ENCODE measurements at regions not wholly inside any gene's neighbourhood (a gene's known extent, or its start where the extent isn't known, plus 50 kb on each side); places are given as distances from the start of the nearest gene placed in this dataset.

DNA sequence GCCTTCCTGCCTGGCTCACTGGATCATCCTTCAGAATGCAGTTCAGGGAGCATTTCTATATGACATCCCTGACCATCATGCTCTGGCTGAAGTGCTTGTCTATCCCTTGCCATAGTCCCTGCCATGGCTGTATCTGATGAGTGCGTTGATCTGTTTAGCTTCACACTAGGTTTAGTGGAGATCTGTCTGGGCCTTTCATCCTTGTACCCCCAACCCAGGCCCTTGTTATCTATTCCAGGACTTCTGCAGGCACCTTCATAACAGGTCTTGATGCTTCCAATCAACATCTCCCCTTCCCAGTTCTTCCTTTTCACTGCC lies 102.4 kb downstream of the QRSL1 start:
- peaks cover 30% of the 10 kb centered on the region for H3K4me1 Mint-ChIP-seq (ENCODE audit: insufficient read depth, unreplicated experiment)

DNA sequence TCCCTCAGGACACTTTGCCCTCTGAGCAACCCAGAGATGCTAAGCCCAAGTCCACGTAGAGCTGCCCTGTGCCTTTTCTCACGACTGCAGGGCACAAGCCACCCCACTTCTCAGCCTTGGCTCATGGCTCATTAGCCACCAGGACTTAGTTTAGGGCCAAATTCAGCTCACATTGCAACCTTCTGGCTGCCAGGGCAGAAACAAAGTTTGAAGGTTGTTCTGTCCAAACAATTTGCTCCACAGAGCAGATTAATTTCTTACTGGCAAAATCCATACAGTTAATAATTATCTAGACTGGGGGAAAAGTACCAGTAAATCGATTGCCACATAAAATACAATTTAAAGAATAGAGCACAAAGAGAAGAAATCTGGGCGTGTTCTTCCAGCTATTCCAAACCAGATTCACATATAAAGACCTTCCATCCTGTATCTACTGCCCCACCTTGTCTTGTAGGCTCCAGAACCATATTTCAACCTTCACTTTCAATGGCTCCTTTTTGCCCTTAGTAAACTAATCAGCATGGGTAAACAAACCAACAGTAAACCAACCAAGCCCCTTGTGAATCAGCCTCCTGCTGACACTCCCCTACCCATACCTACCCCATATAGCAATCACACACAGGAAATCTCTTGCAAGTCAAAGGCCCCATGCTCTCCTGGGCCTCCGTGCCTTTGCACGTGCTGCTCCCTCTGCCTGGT lies 101.9 kb downstream of the QRSL1 start:
- no peaks in the 10 kb centered on the region for H3K9me3 Mint-ChIP-seq (ENCODE audit: unreplicated experiment)
- H3K27me3 Mint-ChIP-seq (ENCODE audit: insufficient read depth, unreplicated experiment), result no peaks in the 10 kb centered on the region
- no peak overlapping the region for H3K4me3 Mint-ChIP-seq (ENCODE audit: unreplicated experiment)
- TF ChIP-seq, protein P1, sequence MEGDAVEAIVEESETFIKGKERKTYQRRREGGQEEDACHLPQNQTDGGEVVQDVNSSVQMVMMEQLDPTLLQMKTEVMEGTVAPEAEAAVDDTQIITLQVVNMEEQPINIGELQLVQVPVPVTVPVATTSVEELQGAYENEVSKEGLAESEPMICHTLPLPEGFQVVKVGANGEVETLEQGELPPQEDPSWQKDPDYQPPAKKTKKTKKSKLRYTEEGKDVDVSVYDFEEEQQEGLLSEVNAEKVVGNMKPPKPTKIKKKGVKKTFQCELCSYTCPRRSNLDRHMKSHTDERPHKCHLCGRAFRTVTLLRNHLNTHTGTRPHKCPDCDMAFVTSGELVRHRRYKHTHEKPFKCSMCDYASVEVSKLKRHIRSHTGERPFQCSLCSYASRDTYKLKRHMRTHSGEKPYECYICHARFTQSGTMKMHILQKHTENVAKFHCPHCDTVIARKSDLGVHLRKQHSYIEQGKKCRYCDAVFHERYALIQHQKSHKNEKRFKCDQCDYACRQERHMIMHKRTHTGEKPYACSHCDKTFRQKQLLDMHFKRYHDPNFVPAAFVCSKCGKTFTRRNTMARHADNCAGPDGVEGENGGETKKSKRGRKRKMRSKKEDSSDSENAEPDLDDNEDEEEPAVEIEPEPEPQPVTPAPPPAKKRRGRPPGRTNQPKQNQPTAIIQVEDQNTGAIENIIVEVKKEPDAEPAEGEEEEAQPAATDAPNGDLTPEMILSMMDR (IDR thresholded peaks at IDR 0.05; ENCODE audit: unreplicated experiment), result no peak
- peaks cover 7% of the 10 kb centered on the region for H3K36me3 Mint-ChIP-seq (ENCODE audit: insufficient read depth, unreplicated experiment)
- BruUV-seq (replicated peaks), result no TSS peak
- H3K27ac Mint-ChIP-seq (ENCODE audit: low read depth, unreplicated experiment), result no peak overlapping the region
- ChIA-PET CTCF (no interaction called here), POLR2A (interaction anchor here (0.6 to 0.9 kb wide), 2 partner anchors 18 to 91 kb away, joined by 3 read pairs; no protein-coding TSS in a partner anchor)
- no peak for DNase-seq (ENCODE audit: unreplicated experiment)
- intact Hi-C loops (cut with micrococcal nuclease), result no loop called here
- peaks cover 25% of the 10 kb centered on the region for H3K4me1 Mint-ChIP-seq (ENCODE audit: insufficient read depth, unreplicated experiment)

More for the DNA sequence above, 102.4 kb downstream of the QRSL1 start:
- Mint-ChIP-seq H3K4me3 (ENCODE audit: unreplicated experiment) (no peak overlapping the region), H3K27ac (ENCODE audit: low read depth, unreplicated experiment) (no peak overlapping the region), H3K36me3 (ENCODE audit: insufficient read depth, unreplicated experiment) (peaks cover 7% of the 10 kb centered on the region), H3K27me3 (ENCODE audit: insufficient read depth, unreplicated experiment) (no peaks in the 10 kb centered on the region), H3K9me3 (ENCODE audit: unreplicated experiment) (no peaks in the 10 kb centered on the region)
- POLR2A ChIA-PET, result no interaction called here
- CTCF ChIA-PET, result no interaction called here
- DNase-seq (ENCODE audit: unreplicated experiment), result no peak
- TF ChIP-seq, protein P1 (IDR thresholded peaks at IDR 0.05; ENCODE audit: unreplicated experiment), result no peak
- BruUV-seq (replicated peaks), result no TSS peak
- intact Hi-C loops (cut with micrococcal nuclease), result no loop called here

DNA sequence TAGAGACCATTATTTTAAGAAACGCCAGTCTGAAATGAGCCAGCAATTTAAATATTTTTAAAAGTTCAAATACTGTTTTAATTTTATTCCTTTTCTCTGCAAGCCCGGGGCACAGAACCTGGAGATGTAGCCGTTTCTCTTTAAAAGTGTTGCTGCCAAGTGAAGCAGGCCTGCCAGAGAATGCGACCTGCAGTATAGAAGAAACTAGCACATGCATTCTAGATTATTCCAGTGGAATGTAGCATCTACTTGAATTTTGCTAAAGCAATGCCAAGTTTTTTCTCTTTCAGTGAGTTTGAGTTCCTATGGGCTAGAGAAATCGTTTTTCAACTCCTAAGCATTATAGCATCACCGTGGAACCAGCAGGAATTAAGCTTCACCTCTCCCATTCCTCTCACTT lies 101.3 kb downstream of the QRSL1 start:
- Mint-ChIP-seq H3K4me1 (ENCODE audit: insufficient read depth, unreplicated experiment) (peaks cover 20% of the 10 kb centered on the region), H3K36me3 (ENCODE audit: insufficient read depth, unreplicated experiment) (peaks cover 7% of the 10 kb centered on the region), H3K27me3 (ENCODE audit: insufficient read depth, unreplicated experiment) (no peaks in the 10 kb centered on the region), H3K27ac (ENCODE audit: low read depth, unreplicated experiment) (no peak overlapping the region), H3K4me3 (ENCODE audit: unreplicated experiment) (no peak overlapping the region), H3K9me3 (ENCODE audit: unreplicated experiment) (no peaks in the 10 kb centered on the region)
- CTCF ChIA-PET, result interaction anchor here (0.7 kb wide), 1 partner anchor 9 kb away, joined by 3 read pairs; no protein-coding TSS in a partner anchor
- TF ChIP-seq, protein P1 (IDR thresholded peaks at IDR 0.05; ENCODE audit: unreplicated experiment), result no peak
- intact Hi-C loops (cut with micrococcal nuclease), result no loop called here
- DNase-seq (ENCODE audit: unreplicated experiment), result no peak
- POLR2A ChIA-PET, result interaction anchor here (0.6 to 0.9 kb wide), 2 partner anchors 19 to 91 kb away, joined by 3 read pairs; no protein-coding TSS in a partner anchor
- BruUV-seq (replicated peaks), result no TSS peak

DNA sequence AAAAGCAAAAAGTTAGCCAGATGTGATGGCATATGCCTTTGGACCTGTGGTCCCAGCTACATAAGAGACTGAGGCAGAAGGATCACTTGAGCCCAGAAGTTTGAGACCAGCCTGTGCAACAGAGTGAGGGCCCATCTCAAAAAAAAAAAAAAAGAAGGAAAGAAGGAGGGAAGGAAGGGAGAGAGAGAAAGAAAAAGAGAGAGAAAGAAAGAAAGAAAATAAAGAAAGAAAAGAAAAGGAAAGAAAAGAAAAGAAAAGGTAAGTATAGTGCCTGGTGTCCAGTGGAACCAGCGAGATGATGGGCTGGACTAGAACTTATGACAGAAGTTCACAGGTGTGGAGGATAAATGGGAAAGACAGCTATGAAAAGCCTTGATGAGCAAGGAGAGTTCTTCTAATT lies 100.9 kb downstream of the QRSL1 start:
- ChIA-PET POLR2A (interaction anchor here (0.6 to 1.9 kb wide), 2 partner anchors 16 to 90 kb away, joined by 3 to 6 read pairs; no protein-coding TSS in a partner anchor), CTCF (interaction anchor here (0.7 kb wide), 1 partner anchor 9 kb away, joined by 3 read pairs; no protein-coding TSS in a partner anchor)
- no peak overlapping the region for H3K4me3 Mint-ChIP-seq (ENCODE audit: unreplicated experiment)
- H3K4me1 Mint-ChIP-seq (ENCODE audit: insufficient read depth, unreplicated experiment), result peaks cover 20% of the 10 kb centered on the region
- peaks cover 7% of the 10 kb centered on the region for H3K36me3 Mint-ChIP-seq (ENCODE audit: insufficient read depth, unreplicated experiment)
- no peak for DNase-seq (ENCODE audit: unreplicated experiment)
- no peak overlapping the region for H3K27ac Mint-ChIP-seq (ENCODE audit: low read depth, unreplicated experiment)
- BruUV-seq (replicated peaks), result no TSS peak
- H3K9me3 Mint-ChIP-seq (ENCODE audit: unreplicated experiment), result no peaks in the 10 kb centered on the region
- no peaks in the 10 kb centered on the region for H3K27me3 Mint-ChIP-seq (ENCODE audit: insufficient read depth, unreplicated experiment)
- TF ChIP-seq, protein P1 (IDR thresholded peaks at IDR 0.05; ENCODE audit: unreplicated experiment), result no peak
- intact Hi-C loops (cut with micrococcal nuclease), result no loop called here

Data from MCF 10A (cell line).